ENCODE measurements at regions not wholly inside any gene's neighbourhood (a gene's known extent, or its start where the extent isn't known, plus 50 kb on each side); places are given as distances from the start of the nearest gene placed in this dataset.

DNA sequence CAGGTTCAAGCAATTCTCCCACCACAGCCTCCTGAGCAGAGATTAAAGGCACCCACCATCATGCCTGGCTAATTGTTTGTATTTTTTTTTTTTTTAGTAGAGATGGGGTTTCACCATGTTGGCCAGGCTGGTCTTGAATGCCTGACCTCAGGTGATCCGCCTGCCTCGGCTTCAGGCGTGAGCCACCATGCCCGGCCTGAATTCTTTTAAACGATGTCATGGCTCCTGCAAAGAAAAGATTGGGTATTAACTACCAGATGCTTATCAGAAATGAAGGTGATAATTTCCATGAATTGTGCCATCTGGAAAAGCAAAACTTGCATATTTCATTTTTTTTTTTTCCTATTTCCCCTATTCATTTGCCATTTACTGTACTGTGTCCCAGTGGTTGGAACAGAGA is 195.7 kb upstream of the IGFBP7 start:
- POLR2A ChIA-PET, result interaction anchor here (0.7 kb wide), 1 partner anchor 724 kb away, joined by 3 read pairs; no protein-coding TSS in a partner anchor
- dilution Hi-C loops (cut with MboI; ENCODE audit: extremely low pct_ligation_motif_present, low sequenced_read_pairs), result no loop called here
- no peak overlapping the region for H3K4me2 ChIP-seq (ENCODE audit: insufficient read depth, low read length)
- H3K27ac ChIP-seq (ENCODE audit: insufficient read depth, low read depth, low read length), result no peak overlapping the region
- H3K9ac ChIP-seq (replicated peaks; ENCODE audit: extremely low read depth, insufficient read depth, low read length), result no peak overlapping the region
- no peak overlapping the region for H2AFZ ChIP-seq (ENCODE audit: low read depth, low read length)
- no peaks in the 10 kb centered on the region for H3K27me3 ChIP-seq (ENCODE audit: control insufficient read depth in 2 of 2, insufficient read depth in 2 of 2, low read length in 2 of 2)
- intact Hi-C loops (cut with micrococcal nuclease), result no loop called here
- H3K9me3 ChIP-seq (replicated peaks; ENCODE audit: control insufficient read depth, insufficient read depth, low read length), result no peaks in the 10 kb centered on the region
- no peak overlapping the region for H3K4me3 ChIP-seq (replicated peaks in 1 of 3; ENCODE audit: insufficient read depth in 1 of 3, low read depth in 1 of 3, low read length in 3 of 3)
- H3K79me2 ChIP-seq (ENCODE audit: control insufficient read depth, insufficient read depth, low read length), result no peaks in the 10 kb centered on the region
- no TSS peak for BruUV-seq (replicated peaks)
- no peaks in the 10 kb centered on the region for H3K9me1 ChIP-seq (replicated peaks; ENCODE audit: control insufficient read depth, extremely low read depth, insufficient read depth, low read length)
- CTCF ChIA-PET, result no interaction called here
- no peaks in the 10 kb centered on the region for H3K4me1 ChIP-seq (ENCODE audit: control insufficient read depth, extremely low read depth, insufficient read depth, low read length)
- DNase-seq (ENCODE audit: low read depth, low spot score), result no peak
- no peaks in the 10 kb centered on the region for H3K36me3 ChIP-seq (ENCODE audit: control insufficient read depth in 2 of 2, extremely low read depth in 1 of 2, insufficient read depth in 2 of 2, low read length in 2 of 2)
- FAIRE-seq, result no peak
- H4K20me1 ChIP-seq (replicated peaks; ENCODE audit: control insufficient read depth, extremely low read depth, insufficient read depth, low read length), result no peaks in the 10 kb centered on the region
- TF ChIP-seq EZH2 (IDR thresholded peaks at IDR 0.05; ENCODE audit: borderline replicate concordance, low read depth, low read length, severe bottlenecking), result no peak
- TF ChIP-seq MAX (IDR thresholded peaks at IDR 0.05; ENCODE audit: insufficient read depth, insufficient read length), result no peak
- TF ChIP-seq FOS (IDR thresholded peaks at IDR 0.05; ENCODE audit: borderline replicate concordance, insufficient read depth, low read length), result no peak
- no peak for TF ChIP-seq POLR2A (IDR thresholded peaks at IDR 0.05; ENCODE audit: low read depth, low read length)
- TF ChIP-seq MYC (IDR thresholded peaks at IDR 0.05; ENCODE audit: low read depth, low read length), result no peak
- no peak for TF ChIP-seq POLR2AphosphoS5 (IDR thresholded peaks at IDR 0.05; ENCODE audit: insufficient read depth, low read depth, low read length)
- TF ChIP-seq, protein P1, sequence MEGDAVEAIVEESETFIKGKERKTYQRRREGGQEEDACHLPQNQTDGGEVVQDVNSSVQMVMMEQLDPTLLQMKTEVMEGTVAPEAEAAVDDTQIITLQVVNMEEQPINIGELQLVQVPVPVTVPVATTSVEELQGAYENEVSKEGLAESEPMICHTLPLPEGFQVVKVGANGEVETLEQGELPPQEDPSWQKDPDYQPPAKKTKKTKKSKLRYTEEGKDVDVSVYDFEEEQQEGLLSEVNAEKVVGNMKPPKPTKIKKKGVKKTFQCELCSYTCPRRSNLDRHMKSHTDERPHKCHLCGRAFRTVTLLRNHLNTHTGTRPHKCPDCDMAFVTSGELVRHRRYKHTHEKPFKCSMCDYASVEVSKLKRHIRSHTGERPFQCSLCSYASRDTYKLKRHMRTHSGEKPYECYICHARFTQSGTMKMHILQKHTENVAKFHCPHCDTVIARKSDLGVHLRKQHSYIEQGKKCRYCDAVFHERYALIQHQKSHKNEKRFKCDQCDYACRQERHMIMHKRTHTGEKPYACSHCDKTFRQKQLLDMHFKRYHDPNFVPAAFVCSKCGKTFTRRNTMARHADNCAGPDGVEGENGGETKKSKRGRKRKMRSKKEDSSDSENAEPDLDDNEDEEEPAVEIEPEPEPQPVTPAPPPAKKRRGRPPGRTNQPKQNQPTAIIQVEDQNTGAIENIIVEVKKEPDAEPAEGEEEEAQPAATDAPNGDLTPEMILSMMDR (IDR thresholded peaks at IDR 0.05; ENCODE audit: extremely low read depth in 1 of 2, insufficient read depth in 1 of 2, low read depth in 1 of 2, low read length in 2 of 2), result no peak
- TF ChIP-seq GATA2 (IDR thresholded peaks at IDR 0.05; ENCODE audit: insufficient read depth, insufficient read length, low read depth, low read length), result no peak
- no peak for TF ChIP-seq JUN (IDR thresholded peaks at IDR 0.05; ENCODE audit: borderline replicate concordance, insufficient read depth, insufficient read length, low read depth)

Measured in endothelial cell of umbilical vein (primary cell).